ENCODE measurements at regions not wholly inside any gene's neighbourhood (a gene's known extent, or its start where the extent isn't known, plus 50 kb on each side); places are given as distances from the start of the nearest gene placed in this dataset.
"Not testable (repeated sequence)": the region's sequence is repeated elsewhere in the genome, so short reads cannot be mapped to it uniquely, and the experiment has no call there.

- CTCF ChIA-PET = no interaction called here
- Mint-ChIP-seq H3K4me1 (ENCODE audit: low read depth) (no peaks in the 10 kb centered on the region), H3K36me3 (ENCODE audit: low read depth) (no peaks in the 10 kb centered on the region), H3K27me3 (ENCODE audit: low read depth) (no peaks in the 10 kb centered on the region), H3K27ac (no peak overlapping the region), H3K4me3 (no peak overlapping the region), H3K9me3 (no peaks in the 10 kb centered on the region)
- intact Hi-C loops (cut with micrococcal nuclease) = no loop called here
- DNase-seq = no peak
Measured at GRCh38 chr3:115204475-115204874, 57.4 kb upstream of the ZBTB20 start.

GRCh38 chr3:115208066-115208750 lies 61.1 kb upstream of the ZBTB20 start:
- DNase-seq = no peak
- Mint-ChIP-seq H3K9me3 (no peaks in the 10 kb centered on the region), H3K27ac (no peak overlapping the region), H3K4me1 (ENCODE audit: low read depth) (no peaks in the 10 kb centered on the region), H3K4me3 (no peak overlapping the region), H3K36me3 (ENCODE audit: low read depth) (no peaks in the 10 kb centered on the region), H3K27me3 (ENCODE audit: low read depth) (no peaks in the 10 kb centered on the region)
- CTCF ChIA-PET = no interaction called here
- intact Hi-C loops (cut with micrococcal nuclease) = no loop called here

GRCh38 chr3:115211810-115212492 lies 64.9 kb upstream of the ZBTB20 start:
- CTCF ChIA-PET = interaction anchor here (0.6 to 0.8 kb wide), 2 partner anchors 49 to 186 kb away, joined by 3 to 4 read pairs; no protein-coding TSS in a partner anchor
- no peak for DNase-seq
- Mint-ChIP-seq H3K27me3 (ENCODE audit: low read depth) (no peaks in the 10 kb centered on the region), H3K9me3 (no peaks in the 10 kb centered on the region), H3K4me1 (ENCODE audit: low read depth) (no peaks in the 10 kb centered on the region), H3K27ac (no peak overlapping the region), H3K4me3 (no peak overlapping the region), H3K36me3 (ENCODE audit: low read depth) (no peaks in the 10 kb centered on the region)
- intact Hi-C loops (cut with micrococcal nuclease) = no loop called here

GRCh38 chr3:115212615-115213014 lies 65.5 kb upstream of the ZBTB20 start:
- Mint-ChIP-seq H3K36me3 (ENCODE audit: low read depth) (no peaks in the 10 kb centered on the region), H3K4me3 (no peak overlapping the region), H3K4me1 (ENCODE audit: low read depth) (no peaks in the 10 kb centered on the region), H3K27ac (no peak overlapping the region), H3K27me3 (ENCODE audit: low read depth) (no peaks in the 10 kb centered on the region), H3K9me3 (no peaks in the 10 kb centered on the region)
- no peak for DNase-seq
- intact Hi-C loops (cut with micrococcal nuclease) = no loop called here
- CTCF ChIA-PET = interaction anchor here (0.6 kb wide), 1 partner anchor 185 kb away, joined by 4 read pairs; no protein-coding TSS in a partner anchor

- H3K4me3 Mint-ChIP-seq; H3K4me1 Mint-ChIP-seq (ENCODE audit: low read depth); H3K36me3 Mint-ChIP-seq (ENCODE audit: low read depth); H3K9me3 Mint-ChIP-seq; H3K27me3 Mint-ChIP-seq (ENCODE audit: low read depth); DNase-seq; H3K27ac Mint-ChIP-seq; intact Hi-C loops (cut with micrococcal nuclease): not testable (repeated sequence)
- CTCF ChIA-PET = interaction anchor here (0.6 kb wide), 1 partner anchor 185 kb away, joined by 4 read pairs; no protein-coding TSS in a partner anchor
Measured at GRCh38 chr3:115213052-115213451, 66.0 kb upstream of the ZBTB20 start.

GRCh38 chr3:115217292-115217677 lies 70.2 kb upstream of the ZBTB20 start:
- no peak overlapping the region for H3K4me3 Mint-ChIP-seq
- H3K9me3 Mint-ChIP-seq = no peaks in the 10 kb centered on the region
- H3K4me1 Mint-ChIP-seq (ENCODE audit: low read depth) = no peaks in the 10 kb centered on the region
- no peak for DNase-seq
- H3K36me3 Mint-ChIP-seq (ENCODE audit: low read depth) = no peaks in the 10 kb centered on the region
- H3K27me3 Mint-ChIP-seq (ENCODE audit: low read depth) = no peaks in the 10 kb centered on the region
- H3K27ac Mint-ChIP-seq = no peak overlapping the region
- CTCF ChIA-PET = interaction anchor here (0.6 to 3.0 kb wide), 9 partner anchors 30 to 620 kb away, joined by 3 to 21 read pairs (median 4); no protein-coding TSS in a partner anchor
- intact Hi-C loops (cut with micrococcal nuclease) = loop anchor here (1.0 to 2.0 kb wide), 5 partner anchors 125 to 597 kb away; no protein-coding TSS in a partner anchor

- Mint-ChIP-seq H3K4me3 (no peak overlapping the region), H3K9me3 (no peaks in the 10 kb centered on the region), H3K27ac (no peak overlapping the region), H3K36me3 (ENCODE audit: low read depth) (no peaks in the 10 kb centered on the region), H3K27me3 (ENCODE audit: low read depth) (no peaks in the 10 kb centered on the region), H3K4me1 (ENCODE audit: low read depth) (no peaks in the 10 kb centered on the region)
- CTCF ChIA-PET = interaction anchor here (0.6 to 3.0 kb wide), 14 partner anchors 31 to 620 kb away, joined by 3 to 21 read pairs (median 4); no protein-coding TSS in a partner anchor
- DNase-seq = peak; percentile 23
- intact Hi-C loops (cut with micrococcal nuclease) = loop anchor here (1.0 to 2.0 kb wide), 5 partner anchors 126 to 596 kb away; no protein-coding TSS in a partner anchor
Measured at GRCh38 chr3:115217678-115218451, 70.8 kb upstream of the ZBTB20 start.

- CTCF ChIA-PET = interaction anchor here (0.6 to 3.0 kb wide), 7 partner anchors 40 to 1348 kb away, joined by 3 to 21 read pairs (median 4); no protein-coding TSS in a partner anchor
- no peaks in the 10 kb centered on the region for H3K9me3 Mint-ChIP-seq
- H3K27me3 Mint-ChIP-seq (ENCODE audit: low read depth) = no peaks in the 10 kb centered on the region
- intact Hi-C loops (cut with micrococcal nuclease) = no loop called here
- H3K4me1 Mint-ChIP-seq (ENCODE audit: low read depth) = no peaks in the 10 kb centered on the region
- no peak for DNase-seq
- no peaks in the 10 kb centered on the region for H3K36me3 Mint-ChIP-seq (ENCODE audit: low read depth)
- no peak overlapping the region for H3K27ac Mint-ChIP-seq
- H3K4me3 Mint-ChIP-seq = no peak overlapping the region
Measured at GRCh38 chr3:115218859-115219258, 71.8 kb upstream of the ZBTB20 start.

- H3K27ac Mint-ChIP-seq = no peak overlapping the region
- H3K27me3 Mint-ChIP-seq (ENCODE audit: low read depth) = no peaks in the 10 kb centered on the region
Measured at GRCh38 chr3:115224687-115225086, 77.6 kb upstream of the ZBTB20 start.

GRCh38 chr3:115226844-115227445 lies 79.9 kb upstream of the ZBTB20 start:
- no peaks in the 10 kb centered on the region for H3K4me1 Mint-ChIP-seq (ENCODE audit: low read depth)
- no peaks in the 10 kb centered on the region for H3K27me3 Mint-ChIP-seq (ENCODE audit: low read depth)
- CTCF ChIA-PET = no interaction called here
- H3K27ac Mint-ChIP-seq = no peak overlapping the region
- intact Hi-C loops (cut with micrococcal nuclease) = no loop called here
- no peak for DNase-seq
- H3K36me3 Mint-ChIP-seq (ENCODE audit: low read depth) = no peaks in the 10 kb centered on the region
- H3K4me3 Mint-ChIP-seq = no peak overlapping the region
- no peaks in the 10 kb centered on the region for H3K9me3 Mint-ChIP-seq

More at GRCh38 chr3:115224687-115225086, 77.6 kb upstream of the ZBTB20 start:
- H3K4me1 Mint-ChIP-seq (ENCODE audit: low read depth) = no peaks in the 10 kb centered on the region
- intact Hi-C loops (cut with micrococcal nuclease) = no loop called here
- DNase-seq = no peak
- CTCF ChIA-PET = no interaction called here
- H3K4me3 Mint-ChIP-seq = no peak overlapping the region
- no peaks in the 10 kb centered on the region for H3K36me3 Mint-ChIP-seq (ENCODE audit: low read depth)
- no peaks in the 10 kb centered on the region for H3K9me3 Mint-ChIP-seq

- intact Hi-C loops (cut with micrococcal nuclease) = no loop called here
- no peaks in the 10 kb centered on the region for H3K36me3 Mint-ChIP-seq (ENCODE audit: low read depth)
- H3K27ac Mint-ChIP-seq = no peak overlapping the region
- H3K9me3 Mint-ChIP-seq = no peaks in the 10 kb centered on the region
- no peak overlapping the region for H3K4me3 Mint-ChIP-seq
- DNase-seq = no peak
- CTCF ChIA-PET = no interaction called here
- no peaks in the 10 kb centered on the region for H3K4me1 Mint-ChIP-seq (ENCODE audit: low read depth)
- no peaks in the 10 kb centered on the region for H3K27me3 Mint-ChIP-seq (ENCODE audit: low read depth)
Measured at GRCh38 chr3:115227461-115227860, 80.4 kb upstream of the ZBTB20 start.

GRCh38 chr3:115228266-115228665 lies 81.2 kb upstream of the ZBTB20 start:
- Mint-ChIP-seq H3K27ac (no peak overlapping the region), H3K27me3 (ENCODE audit: low read depth) (no peaks in the 10 kb centered on the region), H3K36me3 (ENCODE audit: low read depth) (no peaks in the 10 kb centered on the region), H3K4me1 (ENCODE audit: low read depth) (no peaks in the 10 kb centered on the region), H3K4me3 (no peak overlapping the region), H3K9me3 (no peaks in the 10 kb centered on the region)
- CTCF ChIA-PET = no interaction called here
- intact Hi-C loops (cut with micrococcal nuclease) = no loop called here
- DNase-seq = no peak

Measured in activated naive CD4-positive, alpha-beta T cell treated with anti-CD3 and anti-CD28 coated beads for 36 hours (primary cell).